Osteoblast (primary cell): ENCODE measurements at regions not wholly inside any gene's neighbourhood (a gene's known extent, or its start where the extent isn't known, plus 50 kb on each side); places are given as distances from the start of the nearest gene placed in this dataset.

Source experiments
- DNase-seq: peaks from one replicate; pipeline ENCODE4 v3.0.0; 2011; ENCODE audit warnings: low spot score, mixed read lengths; ENCODE audit not compliant: insufficient read length; ENCODE audit errors: missing footprints
- H2AFZ ChIP-seq: 2 replicates; pipeline ENCODE4 v1.6.0; 2011; ENCODE audit warnings: mild to moderate bottlenecking, low read length
- H3K27ac ChIP-seq: 2 replicates; pipeline ENCODE4 v1.5.1; 2011; ENCODE audit warnings: mild to moderate bottlenecking, low read depth, low read length, moderate library complexity
- H3K27me3 ChIP-seq: 2 replicates; pipeline ENCODE4 v1.6.0; 2012; ENCODE audit warnings: mild to moderate bottlenecking, control low read depth, inconsistent platforms, low read length, moderate library complexity; ENCODE audit not compliant: insufficient read depth
- H3K36me3 ChIP-seq: 2 replicates; pipeline ENCODE4 v1.5.1; 2011; ENCODE audit warnings: mild to moderate bottlenecking, low read length, control low read depth, moderate library complexity; ENCODE audit not compliant: insufficient read depth
- H3K4me1 ChIP-seq: 2 replicates; pipeline ENCODE4 v1.5.1; 2011; ENCODE audit warnings: mild to moderate bottlenecking, low read length, control low read depth, moderate library complexity; ENCODE audit not compliant: insufficient read depth
- H3K4me2 ChIP-seq: 2 replicates; pipeline ENCODE4 v1.6.0; 2011; ENCODE audit warnings: mild to moderate bottlenecking, low read length; ENCODE audit not compliant: insufficient read depth
- H3K4me3 ChIP-seq: fragments of 200-600 bp; sonication (generic); 3 replicates; pipeline ENCODE4 v1.5.1; 2012; ENCODE audit warnings: mild to moderate bottlenecking, low read length, inconsistent platforms; ENCODE audit not compliant: insufficient read depth
- H3K79me2 ChIP-seq: 2 replicates; pipeline ENCODE4 v1.6.0; 2012; ENCODE audit warnings: mild to moderate bottlenecking, low read length, control low read depth, inconsistent platforms; ENCODE audit not compliant: insufficient read depth
- H3K9me3 ChIP-seq: 2 replicates; pipeline ENCODE4 v1.5.1; 2011; ENCODE audit warnings: low read depth, low read length, control low read depth
- H4K20me1 ChIP-seq: 2 replicates; pipeline ENCODE4 v1.6.0; 2012; ENCODE audit warnings: mild to moderate bottlenecking, low read length, control low read depth; ENCODE audit not compliant: insufficient read depth
- CTCF ChIP-seq: IDR thresholded peaks from 2 replicates; pipeline ENCODE4 v1.5.1; 2011; ENCODE audit warnings: mild to moderate bottlenecking, low read depth, low read length, moderate library complexity; ENCODE audit errors: extremely low read depth

- TF ChIP-seq CTCF = no peak
These were observed 321.5 kb upstream of the TANK start for GRCh38 chr2:160838691-160839090.

GRCh38 chr2:160842286-160842685 lies 317.9 kb upstream of the TANK start:
- H3K79me2 ChIP-seq = no peaks in the 10 kb centered on the region
- H3K36me3 ChIP-seq = no peaks in the 10 kb centered on the region
- DNase-seq = no peak
- peaks cover 11% of the 10 kb centered on the region for H3K4me1 ChIP-seq
- H3K9me3 ChIP-seq = peaks cover 2% of the 10 kb centered on the region
- H3K27me3 ChIP-seq = no peaks in the 10 kb centered on the region
- H3K4me3 ChIP-seq = no peak overlapping the region
- H2AFZ ChIP-seq = no peak overlapping the region
- no peak overlapping the region for H3K27ac ChIP-seq
- no peaks in the 10 kb centered on the region for H4K20me1 ChIP-seq
- TF ChIP-seq CTCF = no peak
- H3K4me2 ChIP-seq = no peak overlapping the region

More at GRCh38 chr2:160838691-160839090, 321.5 kb upstream of the TANK start:
- H3K79me2 ChIP-seq = no peaks in the 10 kb centered on the region
- H3K9me3 ChIP-seq = no peaks in the 10 kb centered on the region
- peaks cover 22% of the 10 kb centered on the region for H3K4me1 ChIP-seq
- H3K4me2 ChIP-seq = no peak overlapping the region
- H2AFZ ChIP-seq = no peak overlapping the region
- H3K27ac ChIP-seq = no peak overlapping the region
- no peaks in the 10 kb centered on the region for H3K27me3 ChIP-seq
- no peaks in the 10 kb centered on the region for H3K36me3 ChIP-seq
- DNase-seq = no peak
- H3K4me3 ChIP-seq = no peak overlapping the region
- no peaks in the 10 kb centered on the region for H4K20me1 ChIP-seq

GRCh38 chr2:160859096-160859495 lies 301.1 kb upstream of the TANK start:
- DNase-seq = no peak
- no peaks in the 10 kb centered on the region for H3K36me3 ChIP-seq
- H3K27me3 ChIP-seq = no peaks in the 10 kb centered on the region

GRCh38 chr2:160862226-160862625 lies 298.0 kb upstream of the TANK start:
- no peak overlapping the region for H3K4me3 ChIP-seq
- no peak overlapping the region for H2AFZ ChIP-seq
- no peak overlapping the region for H3K27ac ChIP-seq
- no peaks in the 10 kb centered on the region for H3K4me1 ChIP-seq
- H4K20me1 ChIP-seq = no peaks in the 10 kb centered on the region
- H3K4me2 ChIP-seq = no peak overlapping the region
- H3K79me2 ChIP-seq = no peaks in the 10 kb centered on the region
- no peak for TF ChIP-seq CTCF
- H3K9me3 ChIP-seq = no peaks in the 10 kb centered on the region
- no peaks in the 10 kb centered on the region for H3K27me3 ChIP-seq
- no peak for DNase-seq
- no peaks in the 10 kb centered on the region for H3K36me3 ChIP-seq

More at GRCh38 chr2:160859096-160859495, 301.1 kb upstream of the TANK start:
- Histone ChIP-seq H3K79me2 (no peaks in the 10 kb centered on the region), H3K4me1 (no peaks in the 10 kb centered on the region), H4K20me1 (no peaks in the 10 kb centered on the region), H3K4me3 (no peak overlapping the region), H3K9me3 (no peaks in the 10 kb centered on the region), H3K4me2 (no peak overlapping the region), H3K27ac (no peak overlapping the region), H2AFZ (no peak overlapping the region)
- TF ChIP-seq CTCF = no peak
